AG08395 (cell line): ENCODE measurements at regions not wholly inside any gene's neighbourhood (a gene's known extent, or its start where the extent isn't known, plus 50 kb on each side); places are given as distances from the start of the nearest gene placed in this dataset.
A peak's percentile ranks its signal among the peaks of the same experiment; 100 is the strongest.

Experiments used
- DNase-seq: peaks from one replicate; pipeline ENCODE4 v3.0.0; 2012; ENCODE audit warnings: mixed read lengths, low spot score

GRCh38 chr4:167492007-167492406 lies 257.7 kb upstream of the SPOCK3 start:
- no peak for DNase-seq

GRCh38 chr4:167509551-167509950 lies 275.3 kb upstream of the SPOCK3 start:
- DNase-seq: no peak

GRCh38 chr4:167524091-167524490 lies 289.8 kb upstream of the SPOCK3 start:
- no peak for DNase-seq

GRCh38 chr4:167537761-167538160 lies 303.5 kb upstream of the SPOCK3 start:
- DNase-seq: no peak

- DNase-seq: no peak
These were observed 307.0 kb upstream of the SPOCK3 start for GRCh38 chr4:167541286-167541685.

GRCh38 chr4:167544391-167544790 lies 310.1 kb upstream of the SPOCK3 start:
- no peak for DNase-seq

- no peak for DNase-seq
These were observed 315.7 kb upstream of the SPOCK3 start for GRCh38 chr4:167550021-167550420.

GRCh38 chr4:167555338-167556022 lies 321.2 kb upstream of the SPOCK3 start:
- no peak for DNase-seq

GRCh38 chr4:167578906-167579305 lies 344.6 kb upstream of the SPOCK3 start:
- DNase-seq: no peak

- no peak for DNase-seq
These were observed 347.2 kb upstream of the SPOCK3 start for GRCh38 chr4:167581449-167581965.

GRCh38 chr4:167587361-167587760 lies 353.1 kb upstream of the SPOCK3 start:
- DNase-seq: no peak

- no peak for DNase-seq
These were observed 361.6 kb upstream of the SPOCK3 start for GRCh38 chr4:167595898-167596297.

GRCh38 chr4:167602157-167602556 lies 367.9 kb upstream of the SPOCK3 start:
- DNase-seq: no peak

GRCh38 chr4:167606551-167606950 lies 372.3 kb upstream of the SPOCK3 start:
- no peak for DNase-seq

GRCh38 chr4:167613381-167613780 lies 379.1 kb upstream of the SPOCK3 start:
- no peak for DNase-seq

- DNase-seq: no peak
These were observed 380.6 kb upstream of the SPOCK3 start for GRCh38 chr4:167614866-167615265.

- DNase-seq: no peak
These were observed 382.2 kb upstream of the SPOCK3 start for GRCh38 chr4:167616476-167616875.

GRCh38 chr4:167622481-167623240 lies 388.4 kb upstream of the SPOCK3 start:
- peak; percentile 8 for DNase-seq

GRCh38 chr4:167623241-167623572 lies 388.9 kb upstream of the SPOCK3 start:
- no peak for DNase-seq

GRCh38 chr4:167629272-167629671 lies 395.0 kb upstream of the SPOCK3 start:
- DNase-seq: no peak

- DNase-seq: no peak
These were observed 408.0 kb upstream of the SPOCK3 start for GRCh38 chr4:167642250-167642649.

GRCh38 chr4:167645358-167645757 lies 411.1 kb upstream of the SPOCK3 start:
- no peak for DNase-seq

GRCh38 chr4:167652267-167652666 lies 418.0 kb upstream of the SPOCK3 start:
- DNase-seq: no peak
